ENCODE measurements at regions not wholly inside any gene's neighbourhood (a gene's known extent, or its start where the extent isn't known, plus 50 kb on each side); places are given as distances from the start of the nearest gene placed in this dataset.
"Not testable (repeated sequence)": the region's sequence is repeated elsewhere in the genome, so short reads cannot be mapped to it uniquely, and the experiment has no call there.

- H3K4me2 ChIP-seq (replicated peaks; ENCODE audit: extremely low read depth, low read length, poor library complexity, severe bottlenecking); H3K4me1 Mint-ChIP-seq; H3K9ac ChIP-seq (ENCODE audit: insufficient read depth, low read length, poor library complexity, severe bottlenecking); H3K4me3 ChIP-seq (replicated peaks in 1 of 3; ENCODE audit: low read depth in 2 of 3, low read length in 3 of 3); H3K36me3 ChIP-seq (replicated peaks in 1 of 2; ENCODE audit: control insufficient read depth in 1 of 2, insufficient read depth in 2 of 2, low read length in 2 of 2); H3K27me3 ChIP-seq (ENCODE audit: control insufficient read depth in 2 of 2, insufficient read depth in 2 of 2, low read length in 2 of 2); H3K4me3 Mint-ChIP-seq; H3K4me1 ChIP-seq (ENCODE audit: control insufficient read depth in 1 of 2, insufficient read depth in 2 of 2, low read length in 2 of 2); H2AFZ ChIP-seq (ENCODE audit: insufficient read depth, low read depth, low read length, poor library complexity, severe bottlenecking); H3K27me3 Mint-ChIP-seq (ENCODE audit: low read depth in 3 of 3); H3K9me3 ChIP-seq (replicated peaks in 1 of 2; ENCODE audit: control insufficient read depth in 1 of 2, insufficient read depth in 1 of 2, low read length in 2 of 2); H3K9me3 Mint-ChIP-seq; H3K79me2 ChIP-seq (ENCODE audit: insufficient read depth, low read length); H4K20me1 ChIP-seq (ENCODE audit: insufficient read depth, low read length); H3K27ac Mint-ChIP-seq; H3K27ac ChIP-seq (ENCODE audit: low read depth in 1 of 2, low read length in 2 of 2); DNase-seq; H3K36me3 Mint-ChIP-seq: not testable (repeated sequence)
- intact Hi-C loops (cut with micrococcal nuclease), result loop anchor here in 1 of 2 donors (10.0 kb wide), 1 partner anchor 1974 kb away; no protein-coding TSS in a partner anchor
- WGBS (ENCODE audit: insufficient coverage), result 80% methylated on average over 4 of the region's 7 CpGs
These were observed 57.5 kb upstream of the LYSMD4 start for GRCh38 chr15:99790751-99791150.

GRCh38 chr15:99788156-99788555 lies 54.9 kb upstream of the LYSMD4 start:
- H2AFZ ChIP-seq (ENCODE audit: insufficient read depth, low read depth, low read length, poor library complexity, severe bottlenecking), result no peak overlapping the region
- no peaks in the 10 kb centered on the region for H3K9me3 ChIP-seq (replicated peaks in 1 of 2; ENCODE audit: control insufficient read depth in 1 of 2, insufficient read depth in 1 of 2, low read length in 2 of 2)
- no peak overlapping the region for H3K27ac Mint-ChIP-seq
- no peaks in the 10 kb centered on the region for H3K4me1 ChIP-seq (ENCODE audit: control insufficient read depth in 1 of 2, insufficient read depth in 2 of 2, low read length in 2 of 2)
- intact Hi-C loops (cut with micrococcal nuclease), result loop anchor here in 1 of 2 donors (10.0 kb wide), 1 partner anchor 1997 kb away; no protein-coding TSS in a partner anchor
- H4K20me1 ChIP-seq (ENCODE audit: insufficient read depth, low read length), result no peaks in the 10 kb centered on the region
- no peak overlapping the region for H3K4me3 Mint-ChIP-seq
- H3K79me2 ChIP-seq (ENCODE audit: insufficient read depth, low read length), result no peaks in the 10 kb centered on the region
- H3K27me3 Mint-ChIP-seq (ENCODE audit: low read depth in 3 of 3), result peaks cover 0 to 2% (median 2%) of the 10 kb centered on the region in 3 donors
- no peak overlapping the region for H3K4me2 ChIP-seq (replicated peaks; ENCODE audit: extremely low read depth, low read length, poor library complexity, severe bottlenecking)
- no peaks in the 10 kb centered on the region for H3K9me3 Mint-ChIP-seq
- peaks cover under 1% of the 10 kb centered on the region for H3K4me1 Mint-ChIP-seq
- no peaks in the 10 kb centered on the region for H3K27me3 ChIP-seq (ENCODE audit: control insufficient read depth in 2 of 2, insufficient read depth in 2 of 2, low read length in 2 of 2)
- no peak overlapping the region for H3K4me3 ChIP-seq (replicated peaks in 1 of 3; ENCODE audit: low read depth in 2 of 3, low read length in 3 of 3)
- no peak for TF ChIP-seq CTCF (IDR thresholded peaks at IDR 0.05)
- no peak for DNase-seq
- H3K36me3 ChIP-seq (replicated peaks in 1 of 2; ENCODE audit: control insufficient read depth in 1 of 2, insufficient read depth in 2 of 2, low read length in 2 of 2), result no peaks in the 10 kb centered on the region
- no peak overlapping the region for H3K9ac ChIP-seq (ENCODE audit: insufficient read depth, low read length, poor library complexity, severe bottlenecking)
- no peaks in the 10 kb centered on the region for H3K36me3 Mint-ChIP-seq
- WGBS (ENCODE audit: insufficient coverage), result 86% methylated on average over 1 of the region's 2 CpGs
- H3K27ac ChIP-seq (ENCODE audit: low read depth in 1 of 2, low read length in 2 of 2), result no peak overlapping the region

- H3K36me3 Mint-ChIP-seq; H3K4me1 ChIP-seq (ENCODE audit: control insufficient read depth in 1 of 2, insufficient read depth in 2 of 2, low read length in 2 of 2); H3K4me3 ChIP-seq (replicated peaks in 1 of 3; ENCODE audit: low read depth in 2 of 3, low read length in 3 of 3); H3K27ac Mint-ChIP-seq; H3K4me2 ChIP-seq (replicated peaks; ENCODE audit: extremely low read depth, low read length, poor library complexity, severe bottlenecking); H3K4me3 Mint-ChIP-seq; H3K9ac ChIP-seq (ENCODE audit: insufficient read depth, low read length, poor library complexity, severe bottlenecking); H3K79me2 ChIP-seq (ENCODE audit: insufficient read depth, low read length); DNase-seq; H3K36me3 ChIP-seq (replicated peaks in 1 of 2; ENCODE audit: control insufficient read depth in 1 of 2, insufficient read depth in 2 of 2, low read length in 2 of 2); H3K4me1 Mint-ChIP-seq; H3K27me3 Mint-ChIP-seq (ENCODE audit: low read depth in 3 of 3); H3K27ac ChIP-seq (ENCODE audit: low read depth in 1 of 2, low read length in 2 of 2); H3K27me3 ChIP-seq (ENCODE audit: control insufficient read depth in 2 of 2, insufficient read depth in 2 of 2, low read length in 2 of 2); H4K20me1 ChIP-seq (ENCODE audit: insufficient read depth, low read length); H2AFZ ChIP-seq (ENCODE audit: insufficient read depth, low read depth, low read length, poor library complexity, severe bottlenecking); H3K9me3 ChIP-seq (replicated peaks in 1 of 2; ENCODE audit: control insufficient read depth in 1 of 2, insufficient read depth in 1 of 2, low read length in 2 of 2); H3K9me3 Mint-ChIP-seq: not testable (repeated sequence)
- WGBS (ENCODE audit: insufficient coverage), result no CpG with 5 or more reads among the region's 1 CpG
- intact Hi-C loops (cut with micrococcal nuclease), result loop anchor here in 1 of 2 donors (10.0 kb wide), 1 partner anchor 2000 kb away; no protein-coding TSS in a partner anchor
These were observed 51.6 kb upstream of the LYSMD4 start for GRCh38 chr15:99784800-99785199.

- not testable (repeated sequence) for H3K79me2 ChIP-seq (ENCODE audit: insufficient read depth, low read length); H3K27me3 ChIP-seq (ENCODE audit: control insufficient read depth in 2 of 2, insufficient read depth in 2 of 2, low read length in 2 of 2); H3K27ac Mint-ChIP-seq; H3K27me3 Mint-ChIP-seq (ENCODE audit: low read depth in 3 of 3); H3K4me1 ChIP-seq (ENCODE audit: control insufficient read depth in 1 of 2, insufficient read depth in 2 of 2, low read length in 2 of 2); H3K9me3 ChIP-seq (replicated peaks in 1 of 2; ENCODE audit: control insufficient read depth in 1 of 2, insufficient read depth in 1 of 2, low read length in 2 of 2); H4K20me1 ChIP-seq (ENCODE audit: insufficient read depth, low read length); H3K36me3 ChIP-seq (replicated peaks in 1 of 2; ENCODE audit: control insufficient read depth in 1 of 2, insufficient read depth in 2 of 2, low read length in 2 of 2); H3K36me3 Mint-ChIP-seq; H3K4me3 ChIP-seq (replicated peaks in 1 of 3; ENCODE audit: low read depth in 2 of 3, low read length in 3 of 3); H3K27ac ChIP-seq (ENCODE audit: low read depth in 1 of 2, low read length in 2 of 2); DNase-seq; H3K9ac ChIP-seq (ENCODE audit: insufficient read depth, low read length, poor library complexity, severe bottlenecking); H3K4me3 Mint-ChIP-seq; H3K4me1 Mint-ChIP-seq; H3K4me2 ChIP-seq (replicated peaks; ENCODE audit: extremely low read depth, low read length, poor library complexity, severe bottlenecking); H2AFZ ChIP-seq (ENCODE audit: insufficient read depth, low read depth, low read length, poor library complexity, severe bottlenecking); H3K9me3 Mint-ChIP-seq
- intact Hi-C loops (cut with micrococcal nuclease), result loop anchor here in 1 of 2 donors (10.0 kb wide), 1 partner anchor 2001 kb away; no protein-coding TSS in a partner anchor
- WGBS (ENCODE audit: insufficient coverage), result no CpG with 5 or more reads among the region's 4 CpGs
These were observed 50.8 kb upstream of the LYSMD4 start for GRCh38 chr15:99783918-99784619.

All from CD14-positive monocyte (primary cell).